Esophagus squamous epithelium (tissue), 5 donors: ENCODE measurements at regions not wholly inside any gene's neighbourhood (a gene's known extent, or its start where the extent isn't known, plus 50 kb on each side); places are given as distances from the start of the nearest gene placed in this dataset.

Source experiments
- DNase-seq: peaks from one replicate; lab custom pipeline; 2025; lab: John Stamatoyannopoulos, UW
- H3K27ac ChIP-seq, 4 donors: fragments of 200-600 bp; sonication (generic); one replicate each; pipeline ENCODE4 v1.5.1; 2016 to 2019; ENCODE audit warnings: mild to moderate bottlenecking in 1 of 4
- H3K27me3 ChIP-seq, 4 donors: fragments of 200-600 bp; sonication (generic); 1 replicate in 3 of 4; 2 replicates in 1 of 4; pipeline versions ENCODE4 v1.5.1 to v1.6.0; 2017 to 2021; ENCODE audit warnings: antibody characterized with exemption in 1 of 4
- H3K36me3 ChIP-seq, 3 donors: fragments of 200-600 bp; sonication (generic); one replicate each; pipeline ENCODE4 v1.5.1; 2016 to 2019
- H3K4me1 ChIP-seq, 3 donors: fragments of 200-600 bp; sonication (generic); one replicate each; pipeline ENCODE4 v1.5.1; 2017 to 2019
- H3K4me3 ChIP-seq, 4 donors: fragments of 200-600 bp; sonication (generic); 1 replicate in 3 of 4; 2 replicates in 1 of 4; pipeline ENCODE4 v1.5.1; 2016 to 2019; ENCODE audit warnings: mild to moderate bottlenecking in 2 of 4, moderate library complexity in 1 of 4
- H3K9me3 ChIP-seq, 3 donors: fragments of 200-600 bp; sonication (generic); one replicate each; pipeline ENCODE4 v1.5.1; 2016 to 2019
- POLR2A ChIP-seq, 4 donors: fragments of 450-650 bp; IDR thresholded peaks; one replicate each; pipeline ENCODE4 v1.6.1; 2017; ENCODE audit warnings: antibody characterized with exemption in 4 of 4, mild to moderate bottlenecking in 4 of 4, moderate library complexity in 3 of 4
- WGBS, 2 donors: methylation state at CpG; one replicate each; pipeline ENCODE4 v1.1.5; 2018; 5-methylcytosine and 5-hydroxymethylcytosine counted together
- intact Hi-C: fragments of 100-400 bp; cut with DNase I; formaldehyde crosslinking; loops from one replicate; pipeline ENCODE4 v1.15.0; 2022
- TF ChIP-seq, protein P1 (sequence below), 6 experiments: fragments of 450-650 bp in 4 of 6; fragments of 200-600 bp in 2 of 6; sonication (generic) in 2 of 6; IDR thresholded peaks; one replicate each; pipeline ENCODE4 v1.5.1; 2016 to 2019; ENCODE audit warnings: antibody characterized with exemption in 6 of 6, mild to moderate bottlenecking in 4 of 6, moderate library complexity in 4 of 6
- donor health status: DM: yes; HTN: yes; CAD: no.

DNA sequence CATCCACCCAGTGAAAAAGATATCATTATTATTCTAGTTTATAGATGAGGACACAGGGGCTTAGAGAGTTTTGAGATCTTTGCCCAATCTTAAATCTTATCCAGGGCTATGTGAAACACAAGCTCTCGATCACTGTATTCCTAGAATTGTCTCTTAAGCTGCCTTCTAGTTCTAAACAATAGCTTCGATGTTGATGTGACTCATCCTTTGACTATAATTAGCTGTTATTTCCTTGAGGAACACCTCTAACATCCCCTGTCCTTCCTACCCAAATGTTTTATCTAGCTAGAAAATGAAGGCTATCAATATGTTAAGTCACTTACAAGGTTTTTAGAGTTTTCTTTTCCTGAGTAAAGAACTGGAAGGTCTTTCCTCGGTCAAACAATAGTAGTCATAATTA is 83.1 kb upstream of the STAC start:
- WGBS, 2 donors: 38 to 39% methylated on average over 3 of the region's 3 CpGs
- Histone ChIP-seq H3K36me3 (no peaks in the 10 kb centered on the region), H3K27me3 (no peaks in the 10 kb centered on the region), H3K4me3 (no peak overlapping the region), H3K27ac (no peak overlapping the region), H3K4me1 (peaks cover 0 to 5% (median 0%) of the 10 kb centered on the region in 3 donors), H3K9me3 (no peaks in the 10 kb centered on the region)
- DNase-seq: no peak
- TF ChIP-seq, protein P1, sequence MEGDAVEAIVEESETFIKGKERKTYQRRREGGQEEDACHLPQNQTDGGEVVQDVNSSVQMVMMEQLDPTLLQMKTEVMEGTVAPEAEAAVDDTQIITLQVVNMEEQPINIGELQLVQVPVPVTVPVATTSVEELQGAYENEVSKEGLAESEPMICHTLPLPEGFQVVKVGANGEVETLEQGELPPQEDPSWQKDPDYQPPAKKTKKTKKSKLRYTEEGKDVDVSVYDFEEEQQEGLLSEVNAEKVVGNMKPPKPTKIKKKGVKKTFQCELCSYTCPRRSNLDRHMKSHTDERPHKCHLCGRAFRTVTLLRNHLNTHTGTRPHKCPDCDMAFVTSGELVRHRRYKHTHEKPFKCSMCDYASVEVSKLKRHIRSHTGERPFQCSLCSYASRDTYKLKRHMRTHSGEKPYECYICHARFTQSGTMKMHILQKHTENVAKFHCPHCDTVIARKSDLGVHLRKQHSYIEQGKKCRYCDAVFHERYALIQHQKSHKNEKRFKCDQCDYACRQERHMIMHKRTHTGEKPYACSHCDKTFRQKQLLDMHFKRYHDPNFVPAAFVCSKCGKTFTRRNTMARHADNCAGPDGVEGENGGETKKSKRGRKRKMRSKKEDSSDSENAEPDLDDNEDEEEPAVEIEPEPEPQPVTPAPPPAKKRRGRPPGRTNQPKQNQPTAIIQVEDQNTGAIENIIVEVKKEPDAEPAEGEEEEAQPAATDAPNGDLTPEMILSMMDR (IDR thresholded peaks at IDR 0.05): no peak
- TF ChIP-seq POLR2A (IDR thresholded peaks at IDR 0.05): no peak
- intact Hi-C loops: no loop called here

DNA sequence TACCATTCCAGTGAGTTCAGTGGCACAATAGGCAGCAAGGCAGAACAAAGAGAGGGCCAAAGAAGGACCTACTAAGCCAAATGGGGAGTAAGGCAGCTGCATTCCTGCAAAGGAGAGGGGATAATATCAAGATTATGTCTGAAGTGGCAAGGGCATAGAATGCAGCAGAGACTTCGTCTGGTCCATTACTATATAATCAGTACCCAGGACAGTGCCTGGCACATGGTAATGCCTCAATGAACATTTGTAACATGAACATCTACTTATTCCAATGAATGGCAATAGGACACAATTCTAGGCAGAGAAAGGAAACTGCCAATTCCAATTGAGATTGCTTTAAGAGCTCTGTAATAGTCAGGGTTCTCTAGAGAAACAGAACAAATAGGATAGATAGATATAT is 82.1 kb upstream of the STAC start:
- WGBS, 2 donors: 69 to 80% methylated on average over 1 of the region's 1 CpG
- Histone ChIP-seq H3K9me3 (no peaks in the 10 kb centered on the region), H3K27ac (no peak overlapping the region), H3K4me1 (peaks cover 0 to 5% (median 0%) of the 10 kb centered on the region in 3 donors), H3K4me3 (no peak overlapping the region), H3K27me3 (no peaks in the 10 kb centered on the region), H3K36me3 (no peaks in the 10 kb centered on the region)
- no peak for DNase-seq
- no peak for TF ChIP-seq POLR2A (IDR thresholded peaks at IDR 0.05)
- TF ChIP-seq, protein P1 (IDR thresholded peaks at IDR 0.05): no peak
- intact Hi-C loops: no loop called here

DNA sequence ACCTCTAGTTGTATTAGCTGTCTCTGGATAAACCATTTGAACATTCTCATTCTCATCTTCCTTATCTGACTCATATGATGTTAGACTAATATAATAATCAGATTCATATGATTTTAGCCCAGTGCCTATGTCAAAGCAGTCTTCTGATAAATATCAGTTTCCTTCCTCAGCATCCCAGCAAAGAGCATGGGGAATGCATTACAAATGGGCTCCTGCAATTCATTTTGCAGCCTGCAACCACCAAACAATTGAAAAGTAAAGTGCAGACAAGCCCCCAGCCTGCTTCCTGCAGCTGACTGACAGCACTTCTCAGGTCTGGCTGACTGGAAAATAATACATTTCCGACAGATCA is 78.2 kb upstream of the STAC start:
- H3K27ac ChIP-seq: no peak overlapping the region
- intact Hi-C loops: no loop called here
- 36 to 47% methylated on average over 1 of the region's 1 CpG for WGBS, 2 donors
- no peaks in the 10 kb centered on the region for H3K36me3 ChIP-seq
- no peak overlapping the region for H3K4me3 ChIP-seq
- DNase-seq: no peak
- H3K27me3 ChIP-seq: no peaks in the 10 kb centered on the region
- peaks cover 0 to 2% (median 0%) of the 10 kb centered on the region in 3 donors for H3K4me1 ChIP-seq
- no peaks in the 10 kb centered on the region for H3K9me3 ChIP-seq
- no peak for TF ChIP-seq POLR2A (IDR thresholded peaks at IDR 0.05)
- TF ChIP-seq, protein P1 (IDR thresholded peaks at IDR 0.05): no peak

DNA sequence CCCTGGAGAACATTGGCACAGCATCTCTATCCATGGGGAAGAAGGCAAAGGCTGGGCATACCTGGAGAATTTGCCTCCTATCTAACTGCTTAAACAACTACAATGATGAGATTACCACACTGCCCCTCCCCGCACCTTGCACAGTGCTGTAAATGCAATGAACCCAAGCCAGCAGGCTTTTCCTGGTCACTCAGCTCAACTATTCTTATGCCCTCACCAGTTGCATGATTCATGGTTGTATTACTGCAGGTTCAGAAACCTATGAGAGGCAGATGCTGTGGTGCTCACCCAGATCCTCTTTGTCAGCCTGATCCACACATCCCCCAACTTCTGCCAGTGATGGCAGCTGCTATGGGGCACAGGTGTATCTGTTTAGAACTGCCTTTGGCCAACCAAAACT is 77.7 kb upstream of the STAC start:
- no peak overlapping the region for H3K27ac ChIP-seq
- no peaks in the 10 kb centered on the region for H3K4me1 ChIP-seq
- intact Hi-C loops: no loop called here
- H3K4me3 ChIP-seq: no peak overlapping the region
- TF ChIP-seq POLR2A (IDR thresholded peaks at IDR 0.05): no peak
- TF ChIP-seq, protein P1 (IDR thresholded peaks at IDR 0.05): no peak
- WGBS, 2 donors: 73 to 80% methylated on average over 1 of the region's 1 CpG
- no peaks in the 10 kb centered on the region for H3K36me3 ChIP-seq
- no peaks in the 10 kb centered on the region for H3K27me3 ChIP-seq
- DNase-seq: no peak
- no peaks in the 10 kb centered on the region for H3K9me3 ChIP-seq

DNA sequence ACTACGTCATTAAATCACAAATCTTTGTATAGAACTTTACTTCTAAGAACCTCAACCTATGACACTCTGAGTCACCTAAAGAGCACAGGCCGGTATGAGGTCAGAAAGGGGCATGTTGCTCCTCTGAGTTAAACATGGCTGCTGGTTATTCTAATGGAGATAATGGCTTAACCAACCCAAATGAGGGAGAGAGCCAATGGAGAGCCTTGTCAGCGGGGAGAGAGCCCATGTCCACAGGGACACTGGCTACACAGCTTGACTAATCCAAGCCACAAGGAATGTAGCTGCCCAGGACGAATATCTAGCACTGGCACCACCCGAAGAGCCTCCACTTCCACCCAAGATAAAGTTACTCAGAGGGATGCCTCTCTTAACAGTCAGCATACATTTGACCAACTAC is 77.0 kb upstream of the STAC start:
- no peak overlapping the region for H3K4me3 ChIP-seq
- H3K27ac ChIP-seq: no peak overlapping the region
- H3K9me3 ChIP-seq: no peaks in the 10 kb centered on the region
- DNase-seq: no peak
- no peaks in the 10 kb centered on the region for H3K27me3 ChIP-seq
- H3K4me1 ChIP-seq: no peaks in the 10 kb centered on the region
- no peaks in the 10 kb centered on the region for H3K36me3 ChIP-seq
- intact Hi-C loops: no loop called here
- WGBS, 2 donors: 65 to 83% methylated on average over 5 of the region's 5 CpGs
- TF ChIP-seq, protein P1 (IDR thresholded peaks at IDR 0.05): no peak
- no peak for TF ChIP-seq POLR2A (IDR thresholded peaks at IDR 0.05)
